ENCODE measurements at regions not wholly inside any gene's neighbourhood (a gene's known extent, or its start where the extent isn't known, plus 50 kb on each side); places are given as distances from the start of the nearest gene placed in this dataset.

DNA sequence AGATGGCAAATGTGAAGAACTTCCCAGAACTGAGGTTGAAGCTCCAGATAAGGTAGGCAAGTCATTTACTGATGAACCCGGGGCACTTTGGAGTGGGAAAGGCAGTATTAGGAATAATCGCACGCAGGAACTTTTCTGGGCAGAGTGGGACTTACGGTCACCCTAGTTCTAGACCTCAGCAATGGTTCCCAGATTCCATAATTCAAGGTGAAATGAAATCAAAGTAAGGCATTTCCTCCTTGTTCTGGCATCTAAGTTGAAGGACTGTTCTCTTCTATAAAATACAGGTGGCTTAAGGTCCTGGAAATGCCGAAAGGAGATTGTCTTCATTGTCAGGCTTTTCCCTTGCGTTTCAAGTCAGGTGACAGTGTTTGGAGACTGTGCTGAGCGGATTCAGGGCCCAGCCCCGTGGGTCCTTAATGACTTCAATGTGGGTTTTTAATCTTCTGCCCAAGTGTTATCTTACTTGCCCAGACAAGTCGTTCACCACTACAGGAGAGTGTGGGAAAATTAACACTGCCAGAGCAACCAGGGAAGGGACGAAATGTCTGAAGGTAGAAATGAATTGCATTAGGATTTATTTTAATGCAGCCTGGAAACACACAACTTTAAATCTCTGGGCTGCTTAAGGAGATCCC, 52.1 kb upstream of the STOX2 start:
- no peak for DNase-seq

DNA sequence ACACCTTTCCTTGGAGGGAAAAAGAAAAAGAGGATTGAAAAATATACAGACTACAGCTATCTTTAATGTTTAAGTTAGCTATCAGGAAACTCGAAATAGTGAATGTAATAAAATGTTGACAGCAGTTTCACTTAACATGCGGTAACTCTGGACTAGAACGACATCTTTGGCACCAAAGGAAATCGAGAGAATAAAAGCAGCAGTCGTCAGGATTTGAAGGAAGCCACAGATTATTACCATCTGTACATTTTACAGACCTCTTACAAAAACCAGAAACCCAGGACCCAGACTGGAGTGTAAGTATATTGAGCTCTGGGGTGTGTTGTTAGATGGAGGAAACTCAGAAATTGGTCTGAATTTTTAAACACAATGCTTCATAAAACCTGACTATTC, 51.6 kb upstream of the STOX2 start:
- DNase-seq: no peak

Data from T-helper 1 cell (primary cell).